ENCODE measurements at regions not wholly inside any gene's neighbourhood (a gene's known extent, or its start where the extent isn't known, plus 50 kb on each side); places are given as distances from the start of the nearest gene placed in this dataset.

DNA sequence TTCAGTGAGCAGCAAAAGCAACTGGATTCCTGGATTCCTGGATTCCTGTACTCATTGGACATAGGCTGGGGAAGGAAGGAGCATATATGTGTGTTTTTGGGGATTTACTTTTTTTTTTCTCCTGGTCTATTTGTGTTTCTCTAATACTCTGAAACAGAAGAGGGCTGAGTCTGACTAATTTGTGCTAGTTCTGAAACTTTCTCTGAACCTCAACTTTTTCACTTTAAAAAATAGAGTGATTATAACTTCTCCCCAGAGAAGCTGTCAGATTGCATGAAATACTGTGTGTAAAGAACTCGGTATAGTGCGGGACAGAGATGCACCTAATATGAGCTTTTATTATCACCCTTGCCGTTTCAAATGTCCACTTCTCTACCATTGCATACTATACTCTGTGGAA, 529.5 kb downstream of the TMTC2 start:
- TF ChIP-seq, protein P1, sequence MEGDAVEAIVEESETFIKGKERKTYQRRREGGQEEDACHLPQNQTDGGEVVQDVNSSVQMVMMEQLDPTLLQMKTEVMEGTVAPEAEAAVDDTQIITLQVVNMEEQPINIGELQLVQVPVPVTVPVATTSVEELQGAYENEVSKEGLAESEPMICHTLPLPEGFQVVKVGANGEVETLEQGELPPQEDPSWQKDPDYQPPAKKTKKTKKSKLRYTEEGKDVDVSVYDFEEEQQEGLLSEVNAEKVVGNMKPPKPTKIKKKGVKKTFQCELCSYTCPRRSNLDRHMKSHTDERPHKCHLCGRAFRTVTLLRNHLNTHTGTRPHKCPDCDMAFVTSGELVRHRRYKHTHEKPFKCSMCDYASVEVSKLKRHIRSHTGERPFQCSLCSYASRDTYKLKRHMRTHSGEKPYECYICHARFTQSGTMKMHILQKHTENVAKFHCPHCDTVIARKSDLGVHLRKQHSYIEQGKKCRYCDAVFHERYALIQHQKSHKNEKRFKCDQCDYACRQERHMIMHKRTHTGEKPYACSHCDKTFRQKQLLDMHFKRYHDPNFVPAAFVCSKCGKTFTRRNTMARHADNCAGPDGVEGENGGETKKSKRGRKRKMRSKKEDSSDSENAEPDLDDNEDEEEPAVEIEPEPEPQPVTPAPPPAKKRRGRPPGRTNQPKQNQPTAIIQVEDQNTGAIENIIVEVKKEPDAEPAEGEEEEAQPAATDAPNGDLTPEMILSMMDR (IDR thresholded peaks at IDR 0.05; ENCODE audit: borderline replicate concordance, extremely low read depth, low read length, poor library complexity, severe bottlenecking): no peak
- TF ChIP-seq EZH2 (IDR thresholded peaks at IDR 0.05; ENCODE audit: borderline replicate concordance, low read depth, low read length, severe bottlenecking): no peak

Data from DND-41 (cell line).